ENCODE measurements at regions not wholly inside any gene's neighbourhood (a gene's known extent, or its start where the extent isn't known, plus 50 kb on each side); places are given as distances from the start of the nearest gene placed in this dataset.

GRCh38 chr9:119044806-119045205, 324.4 kb downstream of the BRINP1 start:
- Histone ChIP-seq H3K9me3 (ENCODE audit: insufficient read depth, low read length) (no peaks in the 10 kb centered on the region), H3K36me3 (ENCODE audit: insufficient read depth, insufficient read length, low read length) (no peaks in the 10 kb centered on the region), H3K9ac (ENCODE audit: insufficient read length, low read depth) (no peak overlapping the region), H3K4me3 (ENCODE audit: insufficient read length, low read depth) (no peak overlapping the region), H3K4me1 (ENCODE audit: insufficient read depth, insufficient read length) (no peaks in the 10 kb centered on the region), H3K27me3 (ENCODE audit: insufficient read depth, insufficient read length) (no peaks in the 10 kb centered on the region)
- no peak for TF ChIP-seq SUZ12 (IDR thresholded peaks at IDR 0.05; ENCODE audit: extremely low read depth, insufficient read depth, insufficient read length)
- no peak for TF ChIP-seq ZNF274 (IDR thresholded peaks at IDR 0.05; ENCODE audit: low read depth, low read length)
- no peak for TF ChIP-seq YY1 (IDR thresholded peaks at IDR 0.05; ENCODE audit: insufficient read depth, insufficient read length)
- no peak for DNase-seq (ENCODE audit: low read depth, low spot score)

- no peaks in the 10 kb centered on the region for H3K9me3 ChIP-seq (ENCODE audit: insufficient read depth, low read length)
- H3K4me3 ChIP-seq (ENCODE audit: insufficient read length, low read depth), result no peak overlapping the region
- no peak overlapping the region for H3K9ac ChIP-seq (ENCODE audit: insufficient read length, low read depth)
- no peak for DNase-seq (ENCODE audit: low read depth, low spot score)
- no peaks in the 10 kb centered on the region for H3K36me3 ChIP-seq (ENCODE audit: insufficient read depth, insufficient read length, low read length)
- TF ChIP-seq ZNF274 (IDR thresholded peaks at IDR 0.05; ENCODE audit: low read depth, low read length) (no peak), YY1 (IDR thresholded peaks at IDR 0.05; ENCODE audit: insufficient read depth, insufficient read length) (no peak), SUZ12 (IDR thresholded peaks at IDR 0.05; ENCODE audit: extremely low read depth, insufficient read depth, insufficient read length) (no peak)
- no peaks in the 10 kb centered on the region for H3K4me1 ChIP-seq (ENCODE audit: insufficient read depth, insufficient read length)
- no peaks in the 10 kb centered on the region for H3K27me3 ChIP-seq (ENCODE audit: insufficient read depth, insufficient read length)
Observed at GRCh38 chr9:119047513-119048307, 321.5 kb downstream of the BRINP1 start.

- no peak overlapping the region for H3K4me3 ChIP-seq (ENCODE audit: insufficient read length, low read depth)
- no peaks in the 10 kb centered on the region for H3K9me3 ChIP-seq (ENCODE audit: insufficient read depth, low read length)
- H3K27me3 ChIP-seq (ENCODE audit: insufficient read depth, insufficient read length), result no peaks in the 10 kb centered on the region
- H3K9ac ChIP-seq (ENCODE audit: insufficient read length, low read depth), result no peak overlapping the region
- no peak for DNase-seq (ENCODE audit: low read depth, low spot score)
- H3K36me3 ChIP-seq (ENCODE audit: insufficient read depth, insufficient read length, low read length), result no peaks in the 10 kb centered on the region
- H3K4me1 ChIP-seq (ENCODE audit: insufficient read depth, insufficient read length), result no peaks in the 10 kb centered on the region
- TF ChIP-seq SUZ12 (IDR thresholded peaks at IDR 0.05; ENCODE audit: extremely low read depth, insufficient read depth, insufficient read length) (no peak), ZNF274 (IDR thresholded peaks at IDR 0.05; ENCODE audit: low read depth, low read length) (no peak), YY1 (IDR thresholded peaks at IDR 0.05; ENCODE audit: insufficient read depth, insufficient read length) (no peak)
Observed at GRCh38 chr9:119050281-119050680, 319.0 kb downstream of the BRINP1 start.

- H3K9ac ChIP-seq (ENCODE audit: insufficient read length, low read depth), result no peak overlapping the region
- no peak overlapping the region for H3K4me3 ChIP-seq (ENCODE audit: insufficient read length, low read depth)
Observed at GRCh38 chr9:119052339-119053030, 316.8 kb downstream of the BRINP1 start.

GRCh38 chr9:119053070-119053469, 316.2 kb downstream of the BRINP1 start:
- no peak for TF ChIP-seq SUZ12 (IDR thresholded peaks at IDR 0.05; ENCODE audit: extremely low read depth, insufficient read depth, insufficient read length)
- TF ChIP-seq YY1 (IDR thresholded peaks at IDR 0.05; ENCODE audit: insufficient read depth, insufficient read length), result no peak
- TF ChIP-seq ZNF274 (IDR thresholded peaks at IDR 0.05; ENCODE audit: low read depth, low read length), result no peak
- H3K27me3 ChIP-seq (ENCODE audit: insufficient read depth, insufficient read length), result no peaks in the 10 kb centered on the region
- H3K4me1 ChIP-seq (ENCODE audit: insufficient read depth, insufficient read length), result no peaks in the 10 kb centered on the region
- H3K9me3 ChIP-seq (ENCODE audit: insufficient read depth, low read length), result peaks cover 4% of the 10 kb centered on the region; the same call in 1 of the 2 replicates
- no peak overlapping the region for H3K4me3 ChIP-seq (ENCODE audit: insufficient read length, low read depth)
- no peak for DNase-seq (ENCODE audit: low read depth, low spot score)
- H3K9ac ChIP-seq (ENCODE audit: insufficient read length, low read depth), result no peak overlapping the region
- H3K36me3 ChIP-seq (ENCODE audit: insufficient read depth, insufficient read length, low read length), result no peaks in the 10 kb centered on the region

More at GRCh38 chr9:119052339-119053030, 316.8 kb downstream of the BRINP1 start:
- Histone ChIP-seq H3K36me3 (ENCODE audit: insufficient read depth, insufficient read length, low read length) (no peaks in the 10 kb centered on the region), H3K4me1 (ENCODE audit: insufficient read depth, insufficient read length) (no peaks in the 10 kb centered on the region), H3K9me3 (ENCODE audit: insufficient read depth, low read length) (peaks cover 4% of the 10 kb centered on the region; the same call in 1 of the 2 replicates), H3K27me3 (ENCODE audit: insufficient read depth, insufficient read length) (no peaks in the 10 kb centered on the region)
- TF ChIP-seq SUZ12 (IDR thresholded peaks at IDR 0.05; ENCODE audit: extremely low read depth, insufficient read depth, insufficient read length), result no peak
- TF ChIP-seq ZNF274 (IDR thresholded peaks at IDR 0.05; ENCODE audit: low read depth, low read length), result no peak
- TF ChIP-seq YY1 (IDR thresholded peaks at IDR 0.05; ENCODE audit: insufficient read depth, insufficient read length), result no peak
- no peak for DNase-seq (ENCODE audit: low read depth, low spot score)

- Histone ChIP-seq H3K27me3 (ENCODE audit: insufficient read depth, insufficient read length) (no peaks in the 10 kb centered on the region), H3K4me3 (ENCODE audit: insufficient read length, low read depth) (no peak overlapping the region), H3K4me1 (ENCODE audit: insufficient read depth, insufficient read length) (no peaks in the 10 kb centered on the region), H3K9me3 (ENCODE audit: insufficient read depth, low read length) (peaks cover 4% of the 10 kb centered on the region; the same call in 1 of the 2 replicates), H3K36me3 (ENCODE audit: insufficient read depth, insufficient read length, low read length) (no peaks in the 10 kb centered on the region), H3K9ac (ENCODE audit: insufficient read length, low read depth) (no peak overlapping the region)
- no peak for TF ChIP-seq YY1 (IDR thresholded peaks at IDR 0.05; ENCODE audit: insufficient read depth, insufficient read length)
- no peak for TF ChIP-seq ZNF274 (IDR thresholded peaks at IDR 0.05; ENCODE audit: low read depth, low read length)
- no peak for TF ChIP-seq SUZ12 (IDR thresholded peaks at IDR 0.05; ENCODE audit: extremely low read depth, insufficient read depth, insufficient read length)
- DNase-seq (ENCODE audit: low read depth, low spot score), result no peak
Observed at GRCh38 chr9:119060629-119061385, 308.4 kb downstream of the BRINP1 start.
